Astrocyte (in vitro differentiated cells and primary cell): ENCODE measurements at regions not wholly inside any gene's neighbourhood (a gene's known extent, or its start where the extent isn't known, plus 50 kb on each side); places are given as distances from the start of the nearest gene placed in this dataset.

ENCODE experiments used
- DNase-seq: peaks from one replicate; pipeline ENCODE4 v3.0.0-alpha.2; 2010; ENCODE audit warnings: low read depth
- FAIRE-seq: peaks from 2 replicates; lab custom pipeline; 2011; peaks lifted over from hg19 to GRCh38; lab: Jason Lieb, UNC
- H2AFZ ChIP-seq: 2 replicates; pipeline ENCODE4 v1.6.0; 2012; ENCODE audit warnings: low read depth, low read length, inconsistent platforms
- H3K27ac ChIP-seq: 2 replicates; pipeline ENCODE4 v1.5.1; 2011; ENCODE audit warnings: low read depth, low read length, inconsistent platforms
- H3K27me3 ChIP-seq: 2 replicates; pipeline ENCODE4 v1.6.0; 2011; ENCODE audit warnings: low read length, inconsistent platforms; ENCODE audit not compliant: insufficient read depth
- H3K36me3 ChIP-seq: 2 replicates; pipeline ENCODE4 v1.5.1; 2011; ENCODE audit warnings: low read length, inconsistent platforms; ENCODE audit not compliant: insufficient read depth
- H3K4me1 ChIP-seq: 2 replicates; pipeline ENCODE4 v1.5.1; 2011; ENCODE audit warnings: low read length, inconsistent platforms; ENCODE audit not compliant: insufficient read depth
- H3K4me2 ChIP-seq: 2 replicates; pipeline ENCODE4 v1.6.0; 2012; ENCODE audit warnings: low read length, inconsistent platforms
- H3K4me3 ChIP-seq: 2 replicates; pipeline ENCODE4 v1.5.1; 2011; ENCODE audit warnings: low read depth, mild to moderate bottlenecking, low read length, inconsistent platforms; ENCODE audit not compliant: insufficient read depth
- H3K79me2 ChIP-seq: 2 replicates; pipeline ENCODE4 v1.6.0; 2012; ENCODE audit warnings: mild to moderate bottlenecking, low read length, inconsistent platforms; ENCODE audit not compliant: insufficient read depth
- H3K9ac ChIP-seq: 2 replicates; pipeline ENCODE4 v1.6.0; 2012; ENCODE audit warnings: mild to moderate bottlenecking, low read length, inconsistent platforms
- H3K9me3 ChIP-seq: 2 replicates; pipeline ENCODE4 v1.5.1; 2012; ENCODE audit warnings: low read depth, mild to moderate bottlenecking, low read length, inconsistent platforms; ENCODE audit not compliant: insufficient read depth
- H4K20me1 ChIP-seq: 2 replicates; pipeline ENCODE4 v1.6.0; 2012; ENCODE audit warnings: low read length, inconsistent platforms; ENCODE audit not compliant: insufficient read depth
- H3K27ac Mint-ChIP-seq: one replicate; pipeline ENCODE4 v1.8.0; 2021; ENCODE audit warnings: mild to moderate bottlenecking, mixed read lengths; ENCODE audit not compliant: unreplicated experiment
- H3K27me3 Mint-ChIP-seq: one replicate; pipeline ENCODE4 v1.8.0; 2021; ENCODE audit warnings: low read depth, mixed read lengths; ENCODE audit not compliant: unreplicated experiment
- H3K36me3 Mint-ChIP-seq: one replicate; pipeline ENCODE4 v1.8.0; 2021; ENCODE audit warnings: low read depth, mixed read lengths; ENCODE audit not compliant: unreplicated experiment
- H3K4me1 Mint-ChIP-seq: one replicate; pipeline ENCODE4 v1.8.0; 2021; ENCODE audit warnings: low read depth, mixed read lengths; ENCODE audit not compliant: unreplicated experiment
- H3K4me3 Mint-ChIP-seq: one replicate; pipeline ENCODE4 v1.8.0; 2021; ENCODE audit warnings: mild to moderate bottlenecking, moderate library complexity, mixed read lengths; ENCODE audit not compliant: unreplicated experiment
- H3K9me3 Mint-ChIP-seq: one replicate; pipeline ENCODE4 v1.8.0; 2021; ENCODE audit warnings: mild to moderate bottlenecking, mixed read lengths; ENCODE audit not compliant: unreplicated experiment
- CTCF ChIP-seq: IDR thresholded peaks from 2 replicates; pipeline ENCODE4 v1.5.1; 2011; ENCODE audit warnings: low read depth, mild to moderate bottlenecking, inconsistent platforms, low read length, moderate library complexity; ENCODE audit not compliant: insufficient read depth
- EZH2 ChIP-seq: IDR thresholded peaks from 2 replicates; pipeline ENCODE4 v1.6.1; 2012; ENCODE audit warnings: mild to moderate bottlenecking, low read length, inconsistent platforms; ENCODE audit not compliant: insufficient read depth

GRCh38 chr4:188492886-188493285 is 353.6 kb downstream of the TRIML1 start:
- H3K27me3 Mint-ChIP-seq: no peaks in the 10 kb centered on the region
- H3K4me1 Mint-ChIP-seq: no peaks in the 10 kb centered on the region
- DNase-seq (no peak), FAIRE-seq (no peak)
- Histone ChIP-seq H3K4me3 (no peak overlapping the region), H3K4me1 (no peaks in the 10 kb centered on the region), H3K36me3 (no peaks in the 10 kb centered on the region), H3K9ac (no peak overlapping the region), H3K4me2 (no peak overlapping the region), H3K27me3 (no peaks in the 10 kb centered on the region), H4K20me1 (no peaks in the 10 kb centered on the region), H2AFZ (no peak overlapping the region), H3K9me3 (peaks cover 8% of the 10 kb centered on the region), H3K79me2 (no peaks in the 10 kb centered on the region), H3K27ac (no peak overlapping the region)
- peaks cover 2% of the 10 kb centered on the region for H3K36me3 Mint-ChIP-seq
- TF ChIP-seq CTCF (no peak), EZH2 (no peak)
- no peak overlapping the region for H3K4me3 Mint-ChIP-seq
- H3K27ac Mint-ChIP-seq: no peak overlapping the region
- H3K9me3 Mint-ChIP-seq: peaks cover 12% of the 10 kb centered on the region

- Mint-ChIP-seq H3K4me3 (no peak overlapping the region), H3K4me1 (no peaks in the 10 kb centered on the region), H3K36me3 (peaks cover 2% of the 10 kb centered on the region), H3K27me3 (no peaks in the 10 kb centered on the region), H3K9me3 (peaks cover 7% of the 10 kb centered on the region), H3K27ac (no peak overlapping the region)
- H3K4me3 ChIP-seq: no peak overlapping the region
- H4K20me1 ChIP-seq: no peaks in the 10 kb centered on the region
- H3K27me3 ChIP-seq: no peaks in the 10 kb centered on the region
- no peaks in the 10 kb centered on the region for H3K4me1 ChIP-seq
- no peak for TF ChIP-seq EZH2
- no peak for TF ChIP-seq CTCF
- peaks cover 8% of the 10 kb centered on the region for H3K9me3 ChIP-seq
- H3K9ac ChIP-seq: no peak overlapping the region
- H3K36me3 ChIP-seq: no peaks in the 10 kb centered on the region
- H2AFZ ChIP-seq: no peak overlapping the region
- no peak overlapping the region for H3K4me2 ChIP-seq
- H3K27ac ChIP-seq: no peak overlapping the region
- H3K79me2 ChIP-seq: no peaks in the 10 kb centered on the region
- DNase-seq: no peak
- FAIRE-seq: no peak
Measured at GRCh38 chr4:188495169-188495568, 355.9 kb downstream of the TRIML1 start.

- H4K20me1 ChIP-seq: no peaks in the 10 kb centered on the region
- no peak for FAIRE-seq
- H3K4me3 Mint-ChIP-seq: no peak overlapping the region
- H2AFZ ChIP-seq: no peak overlapping the region
- peaks cover 14% of the 10 kb centered on the region for H3K27me3 Mint-ChIP-seq
- no peaks in the 10 kb centered on the region for H3K79me2 ChIP-seq
- no peaks in the 10 kb centered on the region for H3K27me3 ChIP-seq
- TF ChIP-seq CTCF (no peak), EZH2 (no peak)
- peaks cover 2% of the 10 kb centered on the region for H3K9me3 Mint-ChIP-seq
- H3K4me3 ChIP-seq: no peak overlapping the region
- H3K9me3 ChIP-seq: no peaks in the 10 kb centered on the region
- no peak overlapping the region for H3K9ac ChIP-seq
- no peaks in the 10 kb centered on the region for H3K4me1 ChIP-seq
- no peak overlapping the region for H3K4me2 ChIP-seq
- H3K4me1 Mint-ChIP-seq: no peaks in the 10 kb centered on the region
- DNase-seq: no peak
- no peak overlapping the region for H3K27ac Mint-ChIP-seq
- H3K36me3 Mint-ChIP-seq: no peaks in the 10 kb centered on the region
- H3K27ac ChIP-seq: no peak overlapping the region
- no peaks in the 10 kb centered on the region for H3K36me3 ChIP-seq
Measured at GRCh38 chr4:188511431-188511830, 372.2 kb downstream of the TRIML1 start.
